HG02970 (cell line): ENCODE measurements at regions not wholly inside any gene's neighbourhood (a gene's known extent, or its start where the extent isn't known, plus 50 kb on each side); places are given as distances from the start of the nearest gene placed in this dataset.
A peak's percentile ranks its signal among the peaks of the same experiment; 100 is the strongest.
"Not testable (repeated sequence)": the region's sequence is repeated elsewhere in the genome, so short reads cannot be mapped to it uniquely, and the experiment has no call there.

Experiments
- ATAC-seq: cut with Tn5 transposase; IDR thresholded peaks from one replicate; pipeline ENCODE4 v1.9.1; 2021; ENCODE audit warnings: mild to moderate bottlenecking, moderate library complexity, moderate number of reproducible peaks; ENCODE audit not compliant: unreplicated experiment, low FRiP score

DNA sequence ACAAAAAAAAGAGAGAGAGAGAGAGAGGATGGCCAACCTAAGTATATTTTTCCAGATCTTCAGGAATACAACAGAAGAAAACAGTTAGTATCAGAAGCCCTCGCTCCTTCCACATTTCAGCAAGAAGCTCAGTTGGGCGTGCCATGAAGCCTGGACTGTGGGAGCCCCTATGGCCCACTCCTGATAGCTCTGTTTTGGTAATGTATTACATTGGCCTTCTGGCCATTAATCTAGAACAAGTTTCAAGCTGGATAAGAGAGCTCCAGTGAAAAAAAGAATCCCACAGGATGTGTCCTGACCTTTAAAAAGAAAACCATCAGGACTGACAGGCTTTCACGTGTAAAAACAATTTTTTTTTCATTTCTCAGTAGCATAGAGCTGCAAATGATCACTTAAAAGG is 197.9 kb downstream of the ICOS start:
- no peak for ATAC-seq

GRCh38 chr2:204135752-204136151 is 199.2 kb downstream of the ICOS start:
- ATAC-seq: no peak

DNA sequence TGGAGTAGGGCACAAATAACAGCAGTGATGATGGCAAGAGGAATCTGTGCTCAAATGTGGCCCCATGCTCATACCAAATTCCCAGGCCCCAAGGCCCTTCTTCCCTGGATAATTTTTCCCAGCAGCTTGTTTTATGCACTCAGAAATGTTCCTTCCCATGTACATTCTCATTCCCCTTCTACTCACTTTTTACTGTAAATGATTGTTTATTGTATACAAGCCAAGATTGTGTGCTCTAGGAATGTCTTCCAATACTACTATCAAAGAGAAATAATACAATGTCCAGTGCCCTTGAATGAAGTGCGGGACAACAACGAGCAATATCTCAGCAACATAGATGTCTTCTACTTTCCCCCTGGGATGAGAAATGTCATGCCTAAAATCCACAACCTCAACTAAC is 201.6 kb downstream of the ICOS start:
- ATAC-seq: no peak

- ATAC-seq: no peak
Measured at GRCh38 chr2:204140246-204140645, 203.7 kb downstream of the ICOS start.

DNA sequence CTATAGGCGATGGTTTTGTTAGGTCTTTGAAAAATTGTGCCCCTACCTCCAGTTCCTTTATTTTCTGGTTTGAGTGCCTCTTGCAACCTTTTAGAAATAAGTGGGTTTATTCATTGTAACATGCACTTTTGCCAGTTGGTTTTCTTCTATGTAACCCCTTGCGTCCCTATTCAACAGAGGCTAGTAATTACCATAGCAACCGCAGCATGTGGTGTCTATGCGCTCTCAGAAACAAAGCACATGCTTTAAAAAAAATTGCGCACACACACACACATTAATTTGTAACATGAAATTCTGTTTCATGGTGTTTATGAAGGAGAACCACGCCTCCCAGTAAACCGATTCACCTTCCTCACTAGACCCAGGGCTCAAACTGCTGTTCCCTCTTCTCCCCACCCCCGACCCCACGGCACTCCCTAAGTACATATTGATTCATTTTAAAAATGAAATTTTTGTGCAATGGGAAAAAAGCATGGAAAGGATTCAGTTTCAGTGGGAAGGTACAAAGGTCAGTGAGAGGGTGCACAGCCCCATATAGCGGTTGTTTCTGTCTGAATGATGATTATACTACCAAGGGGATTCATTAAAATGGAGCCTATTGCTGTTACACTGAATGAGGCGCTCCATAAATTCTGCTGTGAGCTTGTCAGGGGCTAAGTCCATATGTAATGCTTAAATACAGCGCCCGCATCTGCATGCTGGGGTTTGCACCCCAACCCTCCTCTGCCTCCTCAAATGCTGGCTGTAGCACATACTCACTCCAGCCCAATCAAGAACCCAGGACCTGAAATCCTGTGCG is 206.9 kb downstream of the ICOS start:
- ATAC-seq: no peak

GRCh38 chr2:204144492-204144891 is 207.9 kb downstream of the ICOS start:
- ATAC-seq: no peak

- peak; percentile 92 for ATAC-seq
Measured at GRCh38 chr2:204145263-204145751, 208.7 kb downstream of the ICOS start.

GRCh38 chr2:204145791-204146190 is 209.2 kb downstream of the ICOS start:
- no peak for ATAC-seq

- not testable (repeated sequence) for ATAC-seq
Measured at GRCh38 chr2:204147040-204147439, 210.5 kb downstream of the ICOS start.

GRCh38 chr2:204150721-204151120 is 214.2 kb downstream of the ICOS start:
- no peak for ATAC-seq

GRCh38 chr2:204152616-204153015 is 216.1 kb downstream of the ICOS start:
- no peak for ATAC-seq

DNA sequence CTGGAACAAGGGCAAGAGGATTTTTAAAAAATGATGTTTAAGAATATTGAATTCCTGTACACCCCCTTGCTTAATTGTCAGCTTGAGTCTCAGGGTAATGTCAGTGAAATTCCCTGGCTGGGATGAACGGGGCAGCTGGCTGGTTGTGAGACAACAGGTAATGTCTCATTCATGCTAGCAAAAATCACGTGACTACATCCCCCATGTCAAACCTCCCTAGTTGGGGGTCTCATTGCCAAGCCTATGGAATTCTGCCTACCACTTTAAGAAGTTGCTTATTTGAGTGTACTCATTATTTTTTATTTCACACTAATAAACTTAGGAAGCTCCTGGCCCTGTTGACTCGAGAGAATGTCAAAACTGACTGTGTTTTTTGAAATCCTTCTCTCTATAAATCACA is 218.3 kb downstream of the ICOS start:
- no peak for ATAC-seq

DNA sequence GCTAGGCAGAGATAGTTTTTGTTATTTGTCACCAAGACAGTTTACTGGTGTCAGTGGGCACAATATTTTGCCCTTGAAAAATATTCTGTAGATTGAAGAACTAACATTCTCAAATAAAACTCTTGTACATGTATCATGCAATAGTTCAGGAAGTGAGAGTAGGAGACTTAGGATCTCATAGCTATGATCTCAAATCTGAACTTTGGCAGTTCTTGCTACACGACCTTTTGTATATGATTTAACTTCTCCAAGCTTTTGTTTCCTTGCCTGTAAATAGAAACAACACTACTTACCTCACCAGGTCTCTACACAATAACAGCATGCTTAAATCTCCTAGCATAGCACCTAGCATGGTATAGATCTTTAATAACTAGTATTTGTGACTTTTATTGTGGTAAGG is 219.9 kb downstream of the ICOS start:
- ATAC-seq: no peak

DNA sequence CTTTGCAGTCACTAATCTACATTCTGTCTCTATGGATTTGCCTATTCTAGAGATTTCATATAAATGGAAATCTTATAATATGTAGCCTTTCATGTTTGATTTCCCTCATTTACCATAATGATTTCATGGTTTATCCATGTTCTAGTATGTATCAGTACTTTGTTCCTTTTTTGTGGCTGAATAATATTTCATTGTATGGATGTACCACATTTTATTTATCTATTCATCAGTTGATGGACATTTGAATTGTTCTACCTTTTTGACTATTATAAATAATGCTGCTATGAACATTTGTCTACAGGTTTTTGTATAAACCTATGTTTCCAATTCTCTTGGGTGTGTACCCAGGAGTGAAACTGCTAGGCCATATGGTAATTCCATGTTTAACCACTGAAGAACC is 221.1 kb downstream of the ICOS start:
- no peak for ATAC-seq

DNA sequence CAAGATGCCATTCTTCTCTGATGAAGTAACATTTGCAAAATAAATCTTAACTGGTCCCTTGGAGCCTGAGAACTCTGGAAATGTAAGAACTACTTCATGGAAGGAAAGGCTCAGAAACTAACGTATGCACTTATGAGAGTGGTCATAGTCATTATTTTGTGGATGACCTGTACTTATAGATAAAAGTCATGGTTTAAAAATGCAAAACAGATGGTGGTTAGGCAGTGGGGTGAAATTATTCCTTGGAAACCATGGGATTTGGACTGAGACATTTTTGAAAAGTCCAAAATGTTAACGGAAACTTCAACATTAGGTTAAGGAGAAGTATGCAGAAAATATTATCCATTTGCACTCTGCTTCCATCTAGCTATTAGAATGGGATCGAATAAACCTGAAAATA is 223.0 kb downstream of the ICOS start:
- ATAC-seq: no peak

DNA sequence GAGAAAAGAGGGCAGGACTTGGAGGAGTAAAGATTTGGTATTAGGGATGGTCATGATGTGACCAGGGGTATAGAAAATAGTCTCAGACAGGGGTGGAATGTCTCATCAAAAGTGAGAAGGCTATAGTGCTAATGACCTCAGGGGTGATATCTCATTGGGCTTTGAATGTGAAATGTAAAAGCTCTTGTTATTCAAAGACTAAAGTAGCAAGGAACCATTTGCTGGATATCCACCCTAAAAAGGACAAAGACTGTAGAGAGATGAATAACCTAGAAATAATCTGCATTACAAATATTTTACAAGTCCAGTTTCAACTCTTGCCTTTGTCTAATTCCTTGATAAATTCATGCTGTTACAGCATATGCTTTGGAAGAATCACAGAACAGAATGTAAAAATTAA is 224.4 kb downstream of the ICOS start:
- ATAC-seq: no peak

GRCh38 chr2:204161886-204162285 is 225.3 kb downstream of the ICOS start:
- no peak for ATAC-seq

DNA sequence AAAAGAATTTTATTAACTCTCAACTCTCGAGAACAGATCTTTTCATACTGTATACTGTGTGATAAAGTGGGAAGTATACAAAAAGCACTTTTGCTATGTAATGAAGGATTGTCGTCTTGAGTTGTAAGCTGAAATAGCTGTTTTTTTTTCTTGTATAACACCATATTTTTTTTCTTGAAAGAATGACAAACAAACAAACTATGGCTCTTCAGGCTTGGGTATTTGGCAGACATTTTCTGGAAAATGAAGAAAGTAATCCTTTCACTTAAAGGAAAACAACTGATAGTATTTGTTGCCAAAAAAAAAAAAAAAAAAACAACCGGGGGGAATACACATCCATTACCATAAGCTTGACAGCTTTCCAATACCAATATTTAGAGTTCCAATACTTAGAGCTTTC is 230.4 kb downstream of the ICOS start:
- no peak for ATAC-seq

DNA sequence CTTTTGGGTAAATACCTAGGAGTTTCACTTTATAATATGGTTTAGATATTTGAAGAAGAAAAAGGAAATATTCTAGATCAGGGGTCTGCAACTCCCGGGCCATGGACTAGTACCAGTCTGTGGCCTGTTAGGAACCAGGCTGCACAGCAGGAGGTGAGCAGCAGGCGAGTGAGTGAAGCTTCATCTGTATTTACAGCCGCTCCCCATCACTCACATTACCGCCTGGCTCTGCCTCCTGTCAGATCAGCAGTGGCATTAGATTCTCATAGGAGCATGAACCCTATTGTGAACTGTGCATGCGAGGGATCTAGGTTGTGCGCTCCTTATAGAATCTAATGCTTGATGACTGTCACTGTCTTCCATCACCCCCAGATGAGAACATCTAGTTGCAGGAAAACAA is 231.1 kb downstream of the ICOS start:
- not testable (repeated sequence) for ATAC-seq

DNA sequence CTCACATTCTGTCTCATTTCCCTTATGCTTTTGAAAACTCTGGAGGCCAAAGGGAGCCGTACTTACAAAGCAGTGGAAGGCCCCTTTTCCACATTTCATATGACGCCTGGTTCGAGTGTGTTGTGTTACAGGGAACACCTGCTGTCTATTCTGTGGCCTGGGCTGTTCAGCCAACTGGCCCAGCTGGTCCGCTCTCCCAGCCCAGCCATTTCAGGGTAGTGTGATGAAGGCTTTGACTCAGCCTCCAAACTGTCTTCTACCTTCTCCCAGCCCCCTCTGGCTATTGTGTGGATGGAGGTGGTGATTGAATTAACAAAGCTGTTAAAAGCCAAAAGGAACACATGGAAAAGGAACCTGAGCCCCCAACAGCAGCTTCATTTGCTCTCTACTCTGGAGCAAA is 233.8 kb downstream of the ICOS start:
- ATAC-seq: no peak

GRCh38 chr2:204171432-204172144 is 235.0 kb downstream of the ICOS start:
- ATAC-seq: no peak

DNA sequence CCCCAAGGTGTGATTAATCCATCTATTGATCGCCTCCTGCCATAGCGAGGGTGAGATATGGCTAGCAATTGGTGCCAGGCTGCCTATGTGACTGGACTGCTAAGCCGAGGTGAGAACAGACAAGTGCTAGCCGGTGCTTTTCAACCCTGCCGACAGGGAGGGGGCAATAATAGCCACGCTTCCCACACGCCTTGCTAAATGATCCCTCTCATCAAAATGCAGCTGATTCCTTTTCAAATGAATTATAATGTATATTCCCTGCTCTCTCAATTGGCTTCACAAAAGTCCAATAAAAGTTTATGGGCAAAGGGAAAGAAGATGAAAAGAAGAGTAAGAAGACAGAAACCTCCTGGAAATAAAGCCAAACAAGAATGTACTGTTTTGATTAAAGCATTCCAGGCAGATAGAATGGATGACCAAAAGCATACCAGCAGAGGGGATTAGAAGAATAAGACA is 235.6 kb downstream of the ICOS start:
- no peak for ATAC-seq
